GM12878 (cell line): ENCODE measurements at regions not wholly inside any gene's neighbourhood (a gene's known extent, or its start where the extent isn't known, plus 50 kb on each side); places are given as distances from the start of the nearest gene placed in this dataset.

Experiments
- ATAC-seq: fragments of 200-7000 bp; cut with Tn5 transposase; 3 replicates; pipeline ENCODE4 v1.9.1; 2020; ENCODE audit warnings: mild to moderate bottlenecking, moderate library complexity
- BruUV-seq: library from RNA; stranded (reverse); fragments of 400-500 nt; replicated peaks from 2 replicates; lab custom pipeline; 2021; lab: Mats Ljungman, UMichigan
- CTCF ChIA-PET: fragments of 300-600 bp; sonication (Branson Sonifier 250); formaldehyde crosslinking; extraction: SDS; loops from one replicate; lab custom pipeline; 2021; ENCODE audit warnings: inconsistent platforms; lab: Yijun Ruan, JAX
- POLR2A ChIA-PET: fragments of 350-600 bp; formaldehyde crosslinking; extraction: SDS; loops from one replicate; lab custom pipeline; 2021; ENCODE audit warnings: inconsistent platforms; lab: Charles Lee
- RAD21 ChIA-PET: fragments of 300-600 bp; sonication (Branson Sonifier 250); formaldehyde crosslinking; loops from one replicate; lab custom pipeline; 2023; ENCODE audit warnings: antibody characterized with exemption; ENCODE audit not compliant: unreplicated experiment; lab: Charles Lee
- SMC1A ChIA-PET: fragments of 300-600 bp; sonication (Branson Sonifier 250); formaldehyde crosslinking; loops from one replicate; lab custom pipeline; 2023; ENCODE audit not compliant: unreplicated experiment, uncharacterized antibody; lab: Charles Lee
- DNase-seq: peaks from one replicate; pipeline ENCODE4 v3.0.0-alpha.2; 2011; ENCODE audit warnings: low read depth, low spot score
- FAIRE-seq: peaks from 3 replicates; lab custom pipeline; 2011; peaks lifted over from hg19 to GRCh38; lab: Jason Lieb, UNC
- H2AFZ ChIP-seq: 2 replicates; pipeline ENCODE4 v1.6.0; 2011; ENCODE audit warnings: low read depth, low read length, control low read depth; ENCODE audit not compliant: control insufficient read depth
- H3K27ac ChIP-seq: 2 replicates; pipeline ENCODE4 v1.5.1; 2011; ENCODE audit warnings: control low read depth; ENCODE audit not compliant: control insufficient read depth, insufficient read depth
- H3K27me3 ChIP-seq, 2 experiments: replicated peaks in 1 of 2; 2 replicates each; pipeline versions ENCODE4 v1.6.0 to v1.6.1; 2011; ENCODE audit warnings: low read length in 1 of 2; ENCODE audit not compliant: control insufficient read depth in 2 of 2, insufficient read depth in 2 of 2
- H3K36me3 ChIP-seq, 2 experiments: 2 replicates each; pipeline ENCODE4 v1.5.1; 2011; ENCODE audit warnings: low read length in 1 of 2; ENCODE audit not compliant: control insufficient read depth in 2 of 2, insufficient read depth in 2 of 2
- H3K4me1 ChIP-seq: 2 replicates; pipeline ENCODE4 v1.6.1; 2011; ENCODE audit warnings: mild to moderate bottlenecking, low read length, moderate library complexity, mixed read lengths; ENCODE audit not compliant: control insufficient read depth, insufficient read depth
- H3K4me2 ChIP-seq: 2 replicates; pipeline ENCODE4 v1.6.0; 2011; ENCODE audit warnings: control low read depth; ENCODE audit not compliant: control insufficient read depth, insufficient read depth
- H3K4me3 ChIP-seq: fragments of 200-600 bp; sonication (generic); 2 replicates; pipeline ENCODE4 v1.5.1; 2016
- H3K79me2 ChIP-seq: 2 replicates; pipeline ENCODE4 v1.6.0; 2011; ENCODE audit warnings: low read length; ENCODE audit not compliant: control insufficient read depth, insufficient read depth
- H3K9ac ChIP-seq: 2 replicates; pipeline ENCODE4 v1.8.0; 2011; ENCODE audit warnings: low read length, control low read depth, mixed read lengths; ENCODE audit not compliant: control insufficient read depth, insufficient read depth
- H3K9me3 ChIP-seq: replicated peaks from 3 replicates; pipeline ENCODE4 v1.5.1; 2011; ENCODE audit warnings: mild to moderate bottlenecking, low read length; ENCODE audit not compliant: control insufficient read depth, insufficient read depth
- H4K20me1 ChIP-seq: 2 replicates; pipeline ENCODE4 v1.6.0; 2011; ENCODE audit not compliant: control insufficient read depth, insufficient read depth
- BACH1 ChIP-seq: fragments of 450-650 bp; IDR thresholded peaks from 2 replicates; pipeline ENCODE4 v1.6.1; 2017; ENCODE audit warnings: mild to moderate bottlenecking, borderline replicate concordance
- BCL11A ChIP-seq: IDR thresholded peaks from 2 replicates; pipeline ENCODE4 v1.6.1; 2011; ENCODE audit warnings: low read depth, low read length
- BMI1 ChIP-seq: fragments of 450-650 bp; IDR thresholded peaks from 2 replicates; pipeline ENCODE4 v1.6.1; 2016; ENCODE audit warnings: mild to moderate bottlenecking, moderate library complexity, borderline replicate concordance
- CHD4 ChIP-seq: fragments of 200-600 bp; sonication (generic); IDR thresholded peaks from 2 replicates; pipeline ENCODE4 v1.6.1; 2016; ENCODE audit warnings: mild to moderate bottlenecking
- CTCF ChIP-seq, 3 experiments: IDR thresholded peaks in 2 of 3; conservative IDR thresholded peaks in 1 of 3; 2 replicates each; pipeline ENCODE4 v1.5.1; 2011; ENCODE audit warnings: low read depth in 3 of 3, low read length in 3 of 3, mild to moderate bottlenecking in 3 of 3, control low read depth in 2 of 3, moderate library complexity in 2 of 3, inconsistent platforms in 1 of 3, mixed read lengths in 1 of 3; ENCODE audit not compliant: control insufficient read depth in 2 of 3, insufficient read depth in 1 of 3; ENCODE audit errors: extremely low read depth in 1 of 3
- HDAC2 ChIP-seq: fragments of 200-600 bp; sonication (generic); IDR thresholded peaks from 2 replicates; pipeline ENCODE4 v1.6.1; 2017
- HDGF ChIP-seq: fragments of 450-650 bp; IDR thresholded peaks from 2 replicates; pipeline ENCODE4 v1.6.1; 2016; ENCODE audit warnings: antibody characterized with exemption
- IRF3 ChIP-seq: fragments of 450-650 bp; IDR thresholded peaks from 2 replicates; pipeline ENCODE4 v1.6.1; 2014; ENCODE audit warnings: mild to moderate bottlenecking
- IRF4 ChIP-seq: IDR thresholded peaks from 2 replicates; pipeline ENCODE4 v1.6.1; 2011; ENCODE audit warnings: low read depth, low read length
- JUNB ChIP-seq: IDR thresholded peaks from 2 replicates; pipeline ENCODE4 v1.6.1; 2016; ENCODE audit warnings: antibody characterized with exemption, mild to moderate bottlenecking
- MXI1 ChIP-seq: fragments of 150-350 bp; IDR thresholded peaks from 2 replicates; pipeline ENCODE4 v1.6.1; 2011; ENCODE audit warnings: low read depth, mild to moderate bottlenecking, inconsistent platforms, low read length, improper control_type of control experiment
- NFIC ChIP-seq: IDR thresholded peaks from 2 replicates; pipeline ENCODE4 v1.6.1; 2012; ENCODE audit warnings: low read depth, mild to moderate bottlenecking, inconsistent platforms, low read length, moderate library complexity
- NFXL1 ChIP-seq: fragments of 450-650 bp; IDR thresholded peaks from 2 replicates; pipeline ENCODE4 v1.6.1; 2017; ENCODE audit warnings: antibody characterized with exemption, mild to moderate bottlenecking, borderline replicate concordance
- POLR2AphosphoS5 ChIP-seq: IDR thresholded peaks from 2 replicates; pipeline ENCODE4 v1.6.1; 2011; ENCODE audit warnings: mild to moderate bottlenecking, low read length, inconsistent platforms
- STAT1 ChIP-seq: fragments of 450-650 bp; conservative IDR thresholded peaks from 2 replicates; pipeline ENCODE4 v1.6.1; 2014; ENCODE audit warnings: antibody characterized with exemption, mild to moderate bottlenecking
- TCF12 ChIP-seq: IDR thresholded peaks from 2 replicates; pipeline ENCODE4 v1.6.1; 2011; ENCODE audit warnings: low read depth, mild to moderate bottlenecking, low read length
- TCF7 ChIP-seq: IDR thresholded peaks from 2 replicates; pipeline ENCODE4 v1.6.1; 2014; ENCODE audit warnings: antibody characterized with exemption, borderline replicate concordance
- ZNF217 ChIP-seq: fragments of 450-650 bp; IDR thresholded peaks from 2 replicates; pipeline ENCODE4 v1.6.1; 2017; ENCODE audit warnings: antibody characterized with exemption, mild to moderate bottlenecking
- WGBS: methylation state at CpG from one replicate; pipeline ENCODE4 v1.1.6; 2016; ENCODE audit warnings: low lambda C conversion rate; ENCODE audit not compliant: insufficient replicate concordance, insufficient coverage; ENCODE audit errors: missing lambda C conversion rate; 5-methylcytosine and 5-hydroxymethylcytosine counted together
- in situ Hi-C: fragments of 300-500 bp; cut with MboI; formaldehyde crosslinking; loops from 9 replicates; pipeline ENCODE4 v1.14.3; 2018; ENCODE audit warnings: mixed read lengths
- intact Hi-C: fragments of 100-400 bp; cut with micrococcal nuclease; formaldehyde crosslinking; loops from one replicate; pipeline ENCODE4 v1.14.2; 2022; ENCODE audit not compliant: unreplicated experiment
- TF ChIP-seq, protein P1 (sequence below): fragments of 450-650 bp; IDR thresholded peaks from 2 replicates; pipeline ENCODE4 v1.6.1; 2016; ENCODE audit warnings: mild to moderate bottlenecking

DNA sequence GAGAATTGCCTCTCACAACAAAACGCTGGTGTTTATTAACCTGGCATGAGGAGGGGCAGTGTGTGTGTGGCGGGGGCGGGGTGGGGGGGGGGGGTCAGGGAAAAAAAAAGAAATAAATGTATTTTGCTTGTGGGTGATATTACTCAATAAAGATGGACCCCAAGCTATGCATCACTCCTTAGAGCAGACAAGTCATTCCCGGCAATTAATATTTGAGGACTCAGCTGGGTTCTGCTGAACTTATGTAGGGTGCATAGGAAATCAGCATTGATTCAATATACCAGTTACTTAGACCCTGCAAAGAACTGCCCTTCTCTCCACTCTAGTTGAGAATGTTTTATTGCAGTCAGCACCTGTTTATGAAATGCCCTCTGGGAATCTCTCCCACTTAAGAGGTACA lies 206.2 kb upstream of the MAF start:
- H3K36me3 ChIP-seq: no peaks in the 10 kb centered on the region
- ATAC-seq (no peak), FAIRE-seq (no peak), DNase-seq (no peak)
- no peaks in the 10 kb centered on the region for H3K27me3 ChIP-seq
- H3K4me2 ChIP-seq: no peak overlapping the region
- ChIA-PET CTCF (no interaction called here), SMC1A (interaction anchor here (0.6 kb wide), 1 partner anchor 117 kb away, joined by 3 read pairs; no protein-coding TSS in a partner anchor)
- no peaks in the 10 kb centered on the region for H3K9me3 ChIP-seq
- no peaks in the 10 kb centered on the region for H3K79me2 ChIP-seq
- in situ Hi-C loops: no loop called here
- H3K27ac ChIP-seq: no peak overlapping the region
- intact Hi-C loops: no loop called here
- 44% methylated on average over 2 of the region's 4 CpGs for WGBS
- H4K20me1 ChIP-seq: no peaks in the 10 kb centered on the region
- no peak overlapping the region for H3K4me3 ChIP-seq
- no peak for TF ChIP-seq POLR2AphosphoS5
- TF ChIP-seq ZNF217: no peak
- no peak for TF ChIP-seq CTCF (IDR thresholded peaks at IDR 0.05 in 2 of 3, conservative IDR thresholded peaks at IDR 0.05 in 1 of 3; ENCODE audit: control insufficient read depth in 2 of 3, extremely low read depth in 1 of 3, insufficient read depth in 1 of 3, low read depth in 3 of 3, low read length in 3 of 3)
- TF ChIP-seq HDGF: no peak
- no peak for TF ChIP-seq BCL11A
- no peak for TF ChIP-seq STAT1
- no peak for TF ChIP-seq NFIC
- TF ChIP-seq BMI1: no peak
- TF ChIP-seq CHD4: no peak
- no peak for TF ChIP-seq TCF12
- no peak for TF ChIP-seq NFXL1
- no peak for TF ChIP-seq BACH1
- TF ChIP-seq MXI1: no peak
- no peak for TF ChIP-seq JUNB
- no peak for TF ChIP-seq TCF7
- no peak for TF ChIP-seq HDAC2
- TF ChIP-seq, protein P1, sequence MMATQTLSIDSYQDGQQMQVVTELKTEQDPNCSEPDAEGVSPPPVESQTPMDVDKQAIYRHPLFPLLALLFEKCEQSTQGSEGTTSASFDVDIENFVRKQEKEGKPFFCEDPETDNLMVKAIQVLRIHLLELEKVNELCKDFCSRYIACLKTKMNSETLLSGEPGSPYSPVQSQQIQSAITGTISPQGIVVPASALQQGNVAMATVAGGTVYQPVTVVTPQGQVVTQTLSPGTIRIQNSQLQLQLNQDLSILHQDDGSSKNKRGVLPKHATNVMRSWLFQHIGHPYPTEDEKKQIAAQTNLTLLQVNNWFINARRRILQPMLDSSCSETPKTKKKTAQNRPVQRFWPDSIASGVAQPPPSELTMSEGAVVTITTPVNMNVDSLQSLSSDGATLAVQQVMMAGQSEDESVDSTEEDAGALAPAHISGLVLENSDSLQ: no peak
- TF ChIP-seq IRF4: no peak
- TF ChIP-seq IRF3: no peak
- TF ChIP-seq, all 136 proteins: peak for 0
- Histone ChIP-seq H3K4me1 (no peaks in the 10 kb centered on the region), H2AFZ (no peak overlapping the region), H3K9ac (no peak overlapping the region)
- RAD21 ChIA-PET: no interaction called here
- POLR2A ChIA-PET: no interaction called here
- BruUV-seq: no TSS peak
